CD4-positive, alpha-beta T cell treated with Interleukin-15 for 4 hours (primary cell): ENCODE measurements at regions not wholly inside any gene's neighbourhood (a gene's known extent, or its start where the extent isn't known, plus 50 kb on each side); places are given as distances from the start of the nearest gene placed in this dataset.

Experiments used
- DNase-seq: peaks from one replicate; pipeline ENCODE4 v3.0.0-alpha.2; 2020; ENCODE audit warnings: low spot score

GRCh38 chr3:144375088-144375487 is 403.5 kb downstream of the DIPK2A start:
- DNase-seq: no peak

- no peak for DNase-seq
Observed at GRCh38 chr3:144380849-144381248, 409.2 kb downstream of the DIPK2A start.

GRCh38 chr3:144381607-144382006 is 410.0 kb downstream of the DIPK2A start:
- no peak for DNase-seq

- DNase-seq: no peak
Observed at GRCh38 chr3:144384241-144384979, 412.8 kb downstream of the DIPK2A start.

GRCh38 chr3:144390786-144391185 is 419.2 kb downstream of the DIPK2A start:
- no peak for DNase-seq

GRCh38 chr3:144391236-144391635 is 419.6 kb downstream of the DIPK2A start:
- no peak for DNase-seq

GRCh38 chr3:144394032-144394431 is 422.4 kb downstream of the DIPK2A start:
- DNase-seq: no peak

GRCh38 chr3:144402430-144402829 is 430.8 kb downstream of the DIPK2A start:
- DNase-seq: no peak

- no peak for DNase-seq
Observed at GRCh38 chr3:144403040-144403457, 431.4 kb downstream of the DIPK2A start.

- no peak for DNase-seq
Observed at GRCh38 chr3:144407335-144407734, 435.7 kb downstream of the DIPK2A start.

- no peak for DNase-seq
Observed at GRCh38 chr3:144409319-144409718, 437.7 kb downstream of the DIPK2A start.

- DNase-seq: no peak
Observed at GRCh38 chr3:144413068-144413467, 441.4 kb downstream of the DIPK2A start.

GRCh38 chr3:144415492-144415891 is 443.9 kb downstream of the DIPK2A start:
- DNase-seq: no peak

GRCh38 chr3:144424606-144425005 is 453.0 kb downstream of the DIPK2A start:
- no peak for DNase-seq

GRCh38 chr3:144426366-144426765 is 454.7 kb downstream of the DIPK2A start:
- no peak for DNase-seq

GRCh38 chr3:144426967-144427366 is 455.3 kb downstream of the DIPK2A start:
- DNase-seq: no peak

- DNase-seq: no peak
Observed at GRCh38 chr3:144429719-144430121, 458.1 kb downstream of the DIPK2A start.

GRCh38 chr3:144431134-144431533 is 459.5 kb downstream of the DIPK2A start:
- DNase-seq: no peak

- no peak for DNase-seq
Observed at GRCh38 chr3:144433006-144433405, 461.4 kb downstream of the DIPK2A start.

- DNase-seq: no peak
Observed at GRCh38 chr3:144437989-144438388, 466.4 kb downstream of the DIPK2A start.

GRCh38 chr3:144444061-144444460 is 472.4 kb downstream of the DIPK2A start:
- no peak for DNase-seq

GRCh38 chr3:144444546-144444945 is 472.9 kb downstream of the DIPK2A start:
- DNase-seq: no peak

GRCh38 chr3:144455841-144456440 is 484.3 kb downstream of the DIPK2A start:
- DNase-seq: no peak

- DNase-seq: no peak
Observed at GRCh38 chr3:144457758-144458157, 486.1 kb downstream of the DIPK2A start.
